Ishikawa (cell line): ENCODE measurements at regions not wholly inside any gene's neighbourhood (a gene's known extent, or its start where the extent isn't known, plus 50 kb on each side); places are given as distances from the start of the nearest gene placed in this dataset.

ENCODE experiments used
- CEBPB ChIP-seq: IDR thresholded peaks from 2 replicates; pipeline ENCODE4 v1.6.1; 2012
- CREB1 ChIP-seq: IDR thresholded peaks from 2 replicates; pipeline ENCODE4 v1.6.1; 2012; ENCODE audit warnings: low read depth
- EGR1 ChIP-seq: IDR thresholded peaks from 2 replicates; pipeline ENCODE4 v1.6.1; 2012
- EP300 ChIP-seq: IDR thresholded peaks from 2 replicates; pipeline ENCODE4 v1.6.1; 2012; ENCODE audit warnings: borderline replicate concordance
- FOXM1 ChIP-seq: IDR thresholded peaks from 2 replicates; pipeline ENCODE4 v1.6.1; 2012; ENCODE audit warnings: low read depth, borderline replicate concordance
- MAX ChIP-seq: IDR thresholded peaks from 2 replicates; pipeline ENCODE4 v1.6.1; 2012
- NFIC ChIP-seq: IDR thresholded peaks from 2 replicates; pipeline ENCODE4 v1.6.1; 2012
- RAD21 ChIP-seq: IDR thresholded peaks from 2 replicates; pipeline ENCODE4 v1.6.1; 2012; ENCODE audit warnings: low read depth
- REST ChIP-seq: IDR thresholded peaks from 2 replicates; pipeline ENCODE4 v1.6.1; 2012; ENCODE audit warnings: low read depth, mild to moderate bottlenecking
- TAF1 ChIP-seq: IDR thresholded peaks from 2 replicates; pipeline ENCODE4 v1.6.1; 2012; ENCODE audit warnings: low read depth, mild to moderate bottlenecking
- TCF12 ChIP-seq: IDR thresholded peaks from 2 replicates; pipeline ENCODE4 v1.6.1; 2012; ENCODE audit warnings: low read depth
- TEAD4 ChIP-seq: IDR thresholded peaks from 2 replicates; pipeline ENCODE4 v1.6.1; 2012
- USF1 ChIP-seq: IDR thresholded peaks from 2 replicates; pipeline ENCODE4 v1.6.1; 2012
- YY1 ChIP-seq: IDR thresholded peaks from 2 replicates; pipeline ENCODE4 v1.6.1; 2012; ENCODE audit warnings: low read depth
- ZBTB7A ChIP-seq: IDR thresholded peaks from 2 replicates; pipeline ENCODE4 v1.6.1; 2012; ENCODE audit warnings: low read depth

- no peak for TF ChIP-seq TAF1
- TF ChIP-seq MAX: no peak
- no peak for TF ChIP-seq ZBTB7A
- no peak for TF ChIP-seq CEBPB
- no peak for TF ChIP-seq YY1
- no peak for TF ChIP-seq REST
- no peak for TF ChIP-seq NFIC
- no peak for TF ChIP-seq TCF12
- no peak for TF ChIP-seq USF1
Observed at GRCh38 chr11:97860237-97860636, 1160.5 kb upstream of the CNTN5 start.

- TF ChIP-seq TCF12: no peak
Observed at GRCh38 chr11:97862021-97862420, 1158.7 kb upstream of the CNTN5 start.

- TF ChIP-seq EP300: no peak
- no peak for TF ChIP-seq TCF12
- TF ChIP-seq CREB1: no peak
- no peak for TF ChIP-seq YY1
- TF ChIP-seq RAD21: no peak
- no peak for TF ChIP-seq REST
- TF ChIP-seq MAX: no peak
- TF ChIP-seq CEBPB: no peak
- no peak for TF ChIP-seq FOXM1
- TF ChIP-seq TAF1: no peak
- TF ChIP-seq TEAD4: no peak
- TF ChIP-seq EGR1: no peak
- TF ChIP-seq NFIC: no peak
- no peak for TF ChIP-seq USF1
- TF ChIP-seq ZBTB7A: no peak
Observed at GRCh38 chr11:97865424-97866012, 1155.2 kb upstream of the CNTN5 start.

- no peak for TF ChIP-seq TCF12
- no peak for TF ChIP-seq NFIC
- no peak for TF ChIP-seq RAD21
- no peak for TF ChIP-seq REST
- no peak for TF ChIP-seq MAX
- no peak for TF ChIP-seq TAF1
Observed at GRCh38 chr11:97871816-97872215, 1148.9 kb upstream of the CNTN5 start.

- TF ChIP-seq CREB1 (no peak), TCF12 (no peak), NFIC (no peak), USF1 (no peak), CEBPB (no peak), MAX (no peak), TEAD4 (no peak), EGR1 (no peak), RAD21 (no peak), EP300 (no peak)
Observed at GRCh38 chr11:97880209-97880608, 1140.5 kb upstream of the CNTN5 start.
